ENCODE measurements at regions not wholly inside any gene's neighbourhood (a gene's known extent, or its start where the extent isn't known, plus 50 kb on each side); places are given as distances from the start of the nearest gene placed in this dataset.

GRCh38 chr1:25098717-25099116 lies 133.6 kb downstream of the SYF2 start:
- Histone ChIP-seq H3K4me1 (no peaks in the 10 kb centered on the region), H3K4me3 (no peak overlapping the region), H3K27me3 (no peaks in the 10 kb centered on the region), H3K27ac (no peak overlapping the region), H3K36me3 (no peaks in the 10 kb centered on the region), H3K9me3 (no peaks in the 10 kb centered on the region)
- FAIRE-seq (no peak), DNase-seq (no peak), ATAC-seq (no peak)
- TF ChIP-seq, protein P1, sequence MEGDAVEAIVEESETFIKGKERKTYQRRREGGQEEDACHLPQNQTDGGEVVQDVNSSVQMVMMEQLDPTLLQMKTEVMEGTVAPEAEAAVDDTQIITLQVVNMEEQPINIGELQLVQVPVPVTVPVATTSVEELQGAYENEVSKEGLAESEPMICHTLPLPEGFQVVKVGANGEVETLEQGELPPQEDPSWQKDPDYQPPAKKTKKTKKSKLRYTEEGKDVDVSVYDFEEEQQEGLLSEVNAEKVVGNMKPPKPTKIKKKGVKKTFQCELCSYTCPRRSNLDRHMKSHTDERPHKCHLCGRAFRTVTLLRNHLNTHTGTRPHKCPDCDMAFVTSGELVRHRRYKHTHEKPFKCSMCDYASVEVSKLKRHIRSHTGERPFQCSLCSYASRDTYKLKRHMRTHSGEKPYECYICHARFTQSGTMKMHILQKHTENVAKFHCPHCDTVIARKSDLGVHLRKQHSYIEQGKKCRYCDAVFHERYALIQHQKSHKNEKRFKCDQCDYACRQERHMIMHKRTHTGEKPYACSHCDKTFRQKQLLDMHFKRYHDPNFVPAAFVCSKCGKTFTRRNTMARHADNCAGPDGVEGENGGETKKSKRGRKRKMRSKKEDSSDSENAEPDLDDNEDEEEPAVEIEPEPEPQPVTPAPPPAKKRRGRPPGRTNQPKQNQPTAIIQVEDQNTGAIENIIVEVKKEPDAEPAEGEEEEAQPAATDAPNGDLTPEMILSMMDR (IDR thresholded peaks at IDR 0.05): no peak
- intact Hi-C loops (cut with DNase I): no loop called here
- WGBS, 2 donors: 51 to 57% methylated on average over 4 of the region's 4 CpGs

GRCh38 chr1:25096307-25097150 lies 135.8 kb downstream of the SYF2 start:
- H3K4me1 ChIP-seq: no peaks in the 10 kb centered on the region
- no peaks in the 10 kb centered on the region for H3K9me3 ChIP-seq
- no peaks in the 10 kb centered on the region for H3K36me3 ChIP-seq
- no peaks in the 10 kb centered on the region for H3K27me3 ChIP-seq
- DNase-seq (no peak), ATAC-seq (no peak), FAIRE-seq (no peak)
- TF ChIP-seq, protein P1 (IDR thresholded peaks at IDR 0.05): no peak
- H3K27ac ChIP-seq: no peak overlapping the region
- WGBS, 2 donors: 63 to 64% methylated on average over 8 of the region's 8 CpGs
- H3K4me3 ChIP-seq: no peak overlapping the region
- intact Hi-C loops (cut with DNase I): no loop called here

DNA sequence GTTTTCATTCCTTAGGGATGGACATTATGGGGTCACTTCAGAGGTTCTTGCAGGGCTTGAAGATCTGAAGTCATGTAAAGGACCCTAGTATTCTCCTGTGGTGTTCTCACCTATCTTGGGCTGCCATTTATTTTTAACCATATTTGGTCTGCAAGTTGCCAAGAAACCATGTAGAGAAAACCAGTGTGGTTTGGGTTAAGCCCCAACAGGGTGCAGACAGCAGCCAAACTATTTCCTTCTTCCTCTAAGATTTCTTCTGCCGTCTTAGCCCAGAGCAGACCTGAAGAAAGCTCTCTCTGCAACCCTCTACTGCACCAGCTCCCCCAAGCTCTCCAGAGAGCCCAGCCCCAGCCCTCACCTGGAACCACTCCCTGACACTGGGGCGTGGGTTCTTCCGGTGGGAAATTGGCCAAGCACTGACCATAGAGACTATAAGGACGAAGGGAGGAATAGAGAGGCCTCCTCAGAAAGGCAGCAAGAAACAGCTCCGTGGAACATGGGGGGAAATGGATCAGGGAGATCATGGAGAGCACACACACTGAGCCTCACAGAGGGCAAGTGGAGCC lies 136.6 kb downstream of the SYF2 start:
- TF ChIP-seq, protein P1 (IDR thresholded peaks at IDR 0.05): no peak
- H3K27ac ChIP-seq: no peak overlapping the region
- intact Hi-C loops (cut with DNase I): no loop called here
- ATAC-seq: no peak
- H3K4me1 ChIP-seq: no peaks in the 10 kb centered on the region
- no peaks in the 10 kb centered on the region for H3K27me3 ChIP-seq
- no peaks in the 10 kb centered on the region for H3K36me3 ChIP-seq
- H3K9me3 ChIP-seq: no peaks in the 10 kb centered on the region
- H3K4me3 ChIP-seq: no peak overlapping the region
- FAIRE-seq: no peak
- WGBS, 2 donors: 63 to 77% methylated on average over 5 of the region's 5 CpGs
- DNase-seq: no peak

- ATAC-seq: no peak
- DNase-seq: no peak
- no peak overlapping the region for H3K4me3 ChIP-seq
- intact Hi-C loops (cut with DNase I): no loop called here
- FAIRE-seq: no peak
- no peaks in the 10 kb centered on the region for H3K9me3 ChIP-seq
- no peaks in the 10 kb centered on the region for H3K4me1 ChIP-seq
- 77 to 81% methylated on average over 10 of the region's 10 CpGs for WGBS, 2 donors
- no peaks in the 10 kb centered on the region for H3K27me3 ChIP-seq
- TF ChIP-seq, protein P1 (IDR thresholded peaks at IDR 0.05): no peak
- no peak overlapping the region for H3K27ac ChIP-seq
- H3K36me3 ChIP-seq: no peaks in the 10 kb centered on the region
These were observed 137.3 kb downstream of the SYF2 start for GRCh38 chr1:25094995-25095394.

GRCh38 chr1:25094229-25094628 lies 138.1 kb downstream of the SYF2 start:
- DNase-seq (no peak), ATAC-seq (no peak), FAIRE-seq (no peak)
- intact Hi-C loops (cut with DNase I): no loop called here
- Histone ChIP-seq H3K4me1 (no peaks in the 10 kb centered on the region), H3K4me3 (no peak overlapping the region), H3K27ac (no peak overlapping the region), H3K9me3 (no peaks in the 10 kb centered on the region), H3K27me3 (no peaks in the 10 kb centered on the region), H3K36me3 (no peaks in the 10 kb centered on the region)
- WGBS, 2 donors: 72 to 85% methylated on average over 3 of the region's 3 CpGs
- TF ChIP-seq, protein P1 (IDR thresholded peaks at IDR 0.05): no peak

Data from pancreas (tissue), 10 donors.